Inflammatory macrophage treated with lipopolysaccharide for 4 hours (primary cell): ENCODE measurements at regions not wholly inside any gene's neighbourhood (a gene's known extent, or its start where the extent isn't known, plus 50 kb on each side); places are given as distances from the start of the nearest gene placed in this dataset.
"Not testable (repeated sequence)": the region's sequence is repeated elsewhere in the genome, so short reads cannot be mapped to it uniquely, and the experiment has no call there.

Experiments used
- DNase-seq: peaks from one replicate; pipeline ENCODE4 v3.0.0-alpha.2; 2020

GRCh38 chr2:129923265-129924091 lies 56.0 kb upstream of the RAB6C start:
- DNase-seq: peak; percentile 24

GRCh38 chr2:129924115-129924514 lies 55.4 kb upstream of the RAB6C start:
- not testable (repeated sequence) for DNase-seq

- no peak for DNase-seq
These were observed 54.1 kb upstream of the RAB6C start for GRCh38 chr2:129925381-129925780.

- no peak for DNase-seq
These were observed 51.8 kb upstream of the RAB6C start for GRCh38 chr2:129927696-129928095.

- DNase-seq: no peak
These were observed 49.9 kb upstream of the RAB6C start for GRCh38 chr2:129929321-129930290.
